ENCODE measurements at regions not wholly inside any gene's neighbourhood (a gene's known extent, or its start where the extent isn't known, plus 50 kb on each side); places are given as distances from the start of the nearest gene placed in this dataset.
"Not testable (repeated sequence)": the region's sequence is repeated elsewhere in the genome, so short reads cannot be mapped to it uniquely, and the experiment has no call there.

DNA sequence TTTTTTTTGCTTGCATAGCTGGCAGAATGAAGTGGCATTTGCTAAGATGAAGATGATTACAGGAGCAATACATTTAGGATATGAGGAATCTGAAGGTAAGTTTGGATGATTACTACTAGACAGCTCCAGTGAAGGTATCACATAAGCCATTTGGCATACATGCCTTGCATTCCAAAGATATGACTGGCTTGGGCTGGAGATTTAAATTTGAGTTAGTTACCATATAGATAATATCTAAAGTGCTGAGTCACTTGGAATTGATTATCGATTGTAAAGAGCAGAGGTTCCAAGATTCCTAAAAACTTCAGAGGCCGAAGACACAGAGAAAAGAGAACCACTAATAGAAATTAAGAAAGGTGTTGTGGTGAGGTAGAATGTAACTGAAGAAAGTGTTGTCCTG is 1026.4 kb downstream of the DSC3 start:
- no peak for DNase-seq

DNA sequence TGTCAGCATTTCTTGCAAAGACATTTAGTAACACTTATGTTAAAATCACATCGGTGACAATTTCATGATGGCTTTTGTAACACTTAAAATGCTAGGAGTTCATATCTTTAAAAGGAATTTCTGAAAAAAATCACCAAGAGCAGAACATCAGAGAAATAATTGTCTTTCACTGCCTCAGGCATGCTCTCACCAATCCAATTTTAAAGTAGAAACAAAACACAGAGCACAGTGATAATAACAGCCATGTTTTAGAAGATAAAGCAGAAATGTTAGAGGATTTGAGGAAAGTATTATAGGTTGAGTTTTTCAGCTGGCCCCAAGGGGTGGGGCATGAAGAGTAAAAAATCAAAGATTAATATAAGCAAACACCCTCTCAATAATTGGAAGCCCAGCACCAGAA is 1037.6 kb downstream of the DSC3 start:
- DNase-seq = no peak

DNA sequence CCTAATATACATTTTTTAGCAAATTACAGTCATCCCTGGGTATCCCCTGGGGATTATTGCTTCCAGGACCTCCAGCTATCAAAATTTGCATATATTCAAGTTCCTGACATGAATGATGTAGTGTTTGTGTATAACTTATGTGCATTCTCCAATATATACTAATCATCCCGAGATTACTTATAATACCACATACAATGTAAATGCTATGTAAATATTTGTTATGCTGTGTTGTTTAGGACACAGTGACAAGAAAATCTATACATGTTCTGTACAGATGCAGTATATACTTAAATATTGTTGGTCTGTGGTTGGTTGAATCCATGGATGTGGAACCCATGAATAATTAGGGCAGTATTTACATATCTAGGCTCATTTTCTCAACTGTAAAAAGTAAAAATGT is 1060.3 kb downstream of the DSC3 start:
- DNase-seq = no peak

DNA sequence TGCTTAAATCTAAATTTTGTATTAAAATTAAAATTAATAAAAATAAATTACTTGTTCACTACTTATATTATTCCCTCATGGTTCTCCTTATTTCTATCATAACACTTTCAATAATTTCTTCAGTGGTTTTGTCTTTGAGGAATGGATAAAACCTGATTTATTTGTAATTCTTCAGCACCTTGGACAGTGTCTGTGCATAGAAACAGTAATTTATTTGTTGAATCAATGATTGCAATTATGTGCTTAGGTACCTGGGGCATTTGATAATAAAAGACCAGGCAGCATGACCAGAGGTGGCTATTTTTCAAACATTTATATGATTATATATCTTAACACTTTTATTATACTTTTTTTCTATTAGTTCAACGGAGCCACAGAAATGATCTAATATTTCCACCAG is 1062.7 kb downstream of the DSC3 start:
- peak in 1 of 4 experiments; percentile 0 for DNase-seq

DNA sequence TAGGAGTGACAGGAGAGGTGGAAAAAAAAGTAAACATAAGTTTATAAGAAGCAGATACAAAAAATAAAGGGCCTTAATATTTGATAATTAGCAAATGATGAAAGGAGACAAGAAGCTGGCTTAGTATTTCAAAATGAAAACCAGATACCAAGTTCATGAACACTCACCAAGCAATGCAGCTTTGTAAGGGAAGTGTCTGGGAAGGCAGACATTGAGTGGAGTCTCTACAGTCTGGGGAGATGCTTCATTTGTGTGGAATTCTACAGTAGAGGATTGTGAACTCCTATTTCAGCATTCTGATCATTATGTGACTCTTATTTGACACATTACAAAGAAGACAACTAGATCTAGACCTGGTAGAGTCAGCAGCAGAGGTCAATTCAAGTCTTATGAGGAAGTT is 1072.7 kb downstream of the DSC3 start:
- DNase-seq = no peak

DNA sequence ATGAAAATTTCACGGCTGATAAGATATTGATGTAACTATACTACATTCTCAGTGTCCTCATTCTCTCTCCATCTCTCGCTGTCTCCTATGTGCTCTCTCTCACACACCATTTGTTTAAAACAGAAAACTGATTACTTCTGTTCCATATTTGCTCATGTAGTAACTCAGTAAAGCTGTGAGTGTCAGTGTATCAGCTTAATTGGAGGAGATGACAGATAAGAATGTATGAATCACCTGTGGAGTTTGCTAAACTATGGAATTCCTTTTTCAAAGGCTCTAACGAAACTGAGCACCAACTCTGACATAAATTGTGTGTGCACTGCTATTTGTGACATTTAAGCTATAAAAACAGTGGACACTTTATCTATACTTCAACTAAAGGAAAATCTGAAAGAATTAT is 1080.0 kb downstream of the DSC3 start:
- no peak for DNase-seq

DNA sequence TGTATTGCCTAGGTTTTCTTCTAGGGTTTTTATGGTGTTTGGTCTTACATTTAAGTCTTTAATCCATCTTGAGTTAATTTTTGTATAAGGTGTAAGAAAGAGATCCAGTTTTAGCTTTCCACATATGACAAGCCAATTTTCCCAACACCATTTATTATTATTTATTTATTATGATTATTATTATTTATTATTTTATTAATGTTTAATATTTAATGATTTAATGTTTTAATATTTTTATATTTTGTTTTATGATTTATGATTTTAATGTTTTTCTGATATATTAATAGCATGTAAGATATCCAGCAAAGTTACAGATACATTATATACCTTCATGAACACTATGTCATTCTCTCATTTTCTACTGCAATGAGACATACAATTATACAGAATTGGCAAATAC is 1082.0 kb downstream of the DSC3 start:
- DNase-seq = no peak

DNA sequence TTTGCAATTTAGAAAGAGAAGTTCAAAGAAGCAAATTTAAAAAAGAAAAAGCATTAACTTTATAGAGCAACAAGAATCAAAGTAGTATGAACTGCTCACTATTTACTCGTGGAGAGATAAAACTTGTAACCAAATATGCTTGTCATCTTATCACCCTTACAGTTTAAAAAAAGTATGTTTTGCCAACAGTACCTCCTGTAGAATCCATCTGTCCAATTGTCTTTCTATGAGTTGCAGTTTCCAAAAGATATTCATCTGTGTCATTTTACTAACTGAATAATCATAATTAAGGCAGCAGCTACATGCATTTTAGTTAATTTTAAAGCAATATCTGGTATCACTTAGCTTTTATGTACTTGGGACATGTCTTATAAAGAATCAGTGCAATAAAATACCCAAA is 1112.3 kb downstream of the DSC3 start:
- no peak for DNase-seq

DNA sequence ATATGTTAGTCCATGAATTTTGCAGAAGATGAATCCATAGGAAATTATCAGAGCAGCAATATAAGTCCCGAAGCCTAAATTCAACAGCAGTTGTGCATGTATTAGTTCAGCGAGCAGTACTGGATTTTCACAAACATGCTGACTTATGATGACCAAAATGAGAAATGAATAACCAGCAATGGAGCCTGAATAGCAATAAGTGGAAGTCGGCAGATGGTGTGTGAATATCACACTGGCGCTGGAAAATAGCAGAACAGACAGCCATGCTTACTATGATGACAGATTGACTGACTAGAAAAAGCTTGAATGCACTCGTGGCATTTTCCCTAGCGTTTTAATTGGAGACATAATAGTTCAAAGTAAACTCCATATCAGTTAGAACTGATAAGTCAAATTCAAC is 1114.5 kb downstream of the DSC3 start:
- DNase-seq = no peak

DNA sequence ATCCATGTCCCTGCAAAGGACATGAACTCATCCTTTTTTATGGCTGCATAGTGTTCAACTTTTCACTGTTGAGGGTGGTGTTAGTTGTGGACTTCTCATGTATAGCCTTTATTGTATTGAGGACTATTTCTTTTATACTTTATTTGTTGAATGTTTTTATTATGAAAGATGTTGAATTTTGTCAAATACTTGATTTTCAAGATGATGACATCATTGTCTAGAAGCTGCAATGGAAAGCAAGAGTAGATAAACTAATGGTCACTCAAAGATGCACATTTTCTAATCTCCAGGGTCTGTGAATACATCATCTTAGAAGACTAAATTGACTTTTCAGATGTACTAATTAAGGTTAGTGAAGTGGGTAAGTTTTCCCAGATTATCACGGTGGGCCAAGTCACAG is 1117.0 kb downstream of the DSC3 start:
- no peak for DNase-seq

DNA sequence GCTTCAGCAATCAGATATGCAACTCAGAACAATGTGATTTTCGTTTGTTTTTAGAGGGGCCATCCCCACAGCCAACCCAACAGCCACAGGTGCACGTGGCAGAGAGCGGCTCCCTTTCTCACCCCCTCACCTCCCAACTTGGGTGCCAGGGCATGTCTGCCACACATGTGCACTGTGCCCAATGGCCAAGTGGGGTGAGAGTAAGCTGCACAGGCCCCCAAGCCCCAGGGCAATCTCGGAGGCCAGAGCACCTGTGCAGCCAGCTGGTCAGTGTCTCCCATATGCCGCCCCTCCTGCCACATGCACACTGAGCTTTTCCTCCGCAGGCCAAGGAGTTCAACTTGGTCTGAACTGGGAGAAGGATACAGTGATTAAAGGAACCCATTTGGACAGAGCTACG is 1130.2 kb downstream of the DSC3 start:
- no peak for DNase-seq

DNA sequence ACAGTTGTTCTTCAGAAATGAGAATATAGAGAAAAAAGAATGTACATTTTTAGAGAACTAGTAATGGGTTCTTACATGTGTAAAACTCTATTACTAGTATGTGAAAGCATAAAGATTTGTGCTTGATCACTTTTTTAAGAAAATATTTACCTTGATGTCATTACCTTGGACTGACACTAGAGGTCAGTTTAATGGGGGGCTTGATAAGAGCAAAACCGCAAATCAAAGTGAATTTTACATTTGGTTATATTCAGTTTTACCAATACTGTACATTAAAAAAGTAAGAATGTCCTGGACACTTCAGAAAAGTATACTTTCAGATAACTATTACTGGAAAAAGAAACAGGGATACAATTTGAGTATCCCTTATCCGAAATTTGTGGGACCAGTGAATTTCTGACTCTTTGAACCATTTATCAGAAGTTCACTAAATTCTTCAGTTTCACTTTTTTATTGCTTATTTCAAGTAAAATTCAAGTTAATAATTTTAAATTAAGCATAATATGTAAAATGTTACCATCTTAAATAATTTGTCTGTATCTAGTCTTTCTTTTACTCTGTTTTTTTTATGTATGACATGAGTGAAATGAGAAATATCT is 1149.5 kb downstream of the DSC3 start:
- DNase-seq = peak in 1 of 4 experiments; percentile 1

DNA sequence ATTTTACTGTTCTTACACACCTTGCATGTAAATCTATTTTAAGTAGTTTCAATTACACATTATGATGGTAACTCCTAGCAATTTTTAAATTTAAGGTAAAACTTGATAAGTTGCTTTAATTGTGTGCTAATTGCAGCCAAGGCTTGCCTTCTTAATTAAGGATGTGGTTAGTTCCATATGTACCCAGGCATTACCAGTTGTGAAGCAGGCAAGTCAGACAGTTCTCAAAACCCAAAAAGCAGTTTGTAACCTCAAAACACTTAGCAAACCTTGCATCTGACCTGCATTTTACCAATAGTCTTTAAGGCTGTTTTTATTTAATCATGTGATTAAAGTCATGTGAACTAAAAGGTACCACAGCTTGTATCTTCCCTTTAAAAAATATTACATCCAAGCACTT is 1159.4 kb downstream of the DSC3 start:
- DNase-seq = no peak

DNA sequence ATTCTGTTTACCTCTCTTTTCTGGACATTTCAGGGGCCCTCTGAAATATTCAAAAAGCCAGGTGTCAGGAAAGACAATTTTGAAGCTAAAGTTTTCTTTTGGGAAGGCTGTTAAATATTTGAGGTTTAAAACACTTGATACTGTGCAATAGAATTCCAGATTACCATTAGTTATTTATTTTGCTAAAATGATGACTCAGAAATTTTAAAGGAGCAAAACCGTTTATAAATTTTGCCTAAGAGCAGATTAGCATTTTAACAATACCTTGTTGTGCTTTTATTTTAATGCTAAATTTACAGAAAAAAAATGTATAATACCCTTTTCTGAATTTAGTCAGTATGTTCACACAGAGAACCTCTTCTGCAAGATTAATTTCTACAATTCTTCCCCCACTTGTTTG is 1159.9 kb downstream of the DSC3 start:
- no peak for DNase-seq

DNA sequence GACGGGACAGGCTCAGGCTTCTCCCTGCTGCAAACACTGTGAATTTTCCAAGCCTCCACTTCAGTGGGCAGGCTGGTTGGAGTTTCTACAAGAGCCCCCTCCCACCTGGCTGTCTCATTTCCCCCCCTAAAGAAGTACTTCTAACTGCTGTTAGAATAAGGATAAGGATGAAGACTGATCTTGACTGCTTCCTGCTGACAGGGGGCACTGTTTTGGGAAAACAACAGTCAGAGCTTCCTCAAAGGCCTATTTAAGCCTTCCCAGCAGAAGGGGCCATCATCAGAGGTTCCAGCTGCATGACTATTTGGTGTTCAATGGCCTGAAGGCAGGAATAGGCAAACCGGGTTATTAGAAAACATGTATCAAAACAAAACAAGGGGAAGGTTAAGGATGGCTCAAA is 1162.8 kb downstream of the DSC3 start:
- DNase-seq = no peak

DNA sequence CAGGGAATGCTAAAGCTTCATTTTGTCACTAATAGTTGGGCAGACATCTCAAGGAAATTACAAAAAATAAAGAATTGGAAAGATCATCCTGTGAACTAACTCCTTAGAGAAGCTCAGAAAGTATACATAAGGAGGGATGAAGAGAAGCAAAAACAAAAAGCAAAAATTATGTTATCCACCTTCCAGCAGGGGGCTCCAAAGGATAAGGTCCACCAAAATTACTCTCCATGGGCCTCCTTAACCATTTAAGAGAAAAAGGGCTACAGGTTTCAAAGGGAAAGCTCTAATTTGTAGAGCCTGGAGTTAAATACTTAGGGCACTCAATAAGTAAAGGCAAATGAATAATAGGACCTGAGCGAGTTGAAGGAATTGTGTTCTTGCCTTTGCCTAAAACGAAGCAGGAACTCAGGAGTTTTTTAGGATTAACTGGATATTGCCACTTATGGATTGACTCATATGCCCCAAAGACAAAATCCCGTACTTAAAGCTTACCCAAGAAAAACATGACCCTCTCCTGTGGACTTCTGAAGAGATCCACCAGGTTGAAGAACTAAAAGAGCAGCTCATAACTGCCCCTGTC is 1167.9 kb downstream of the DSC3 start:
- DNase-seq = peak; percentile 0 to 31 (median 10)

DNA sequence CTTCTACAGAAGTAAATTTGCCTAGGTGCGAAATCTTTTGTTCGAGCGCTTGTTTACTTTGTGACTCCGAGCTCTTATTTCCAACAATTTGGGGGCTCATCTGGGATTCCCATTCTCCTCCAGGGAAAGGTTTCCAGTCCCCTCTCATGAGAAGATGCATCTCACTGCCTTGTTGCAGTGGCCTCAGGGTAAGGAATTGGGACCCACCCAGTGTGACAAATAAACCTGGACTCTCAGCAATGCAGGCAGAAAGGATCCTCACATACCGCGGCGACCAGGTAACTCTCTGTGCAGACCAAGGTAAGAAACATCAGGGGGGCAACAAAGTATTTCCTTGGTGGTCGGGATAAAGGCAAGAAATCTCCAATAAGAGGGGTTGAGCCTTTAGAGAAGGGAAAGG is 1169.3 kb downstream of the DSC3 start:
- DNase-seq = no peak

DNA sequence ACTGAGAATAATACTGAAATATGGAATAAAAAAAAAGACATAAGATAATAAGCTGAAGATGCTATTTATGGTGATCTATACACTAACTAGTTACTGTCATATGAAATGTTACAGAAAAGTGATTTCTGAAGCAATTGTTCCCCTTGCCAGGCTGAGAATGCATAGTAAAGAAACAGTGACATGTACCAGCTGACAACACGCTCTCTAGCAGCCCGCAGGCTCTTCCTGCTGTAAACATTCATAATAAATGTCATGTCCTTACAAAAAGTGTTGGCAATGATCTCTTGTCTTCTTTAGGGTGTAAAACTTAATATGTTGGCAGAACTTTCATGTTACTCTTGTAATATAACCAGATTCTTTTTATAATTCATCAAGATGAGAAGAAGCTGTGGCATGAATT is 1171.3 kb downstream of the DSC3 start:
- no peak for DNase-seq

DNA sequence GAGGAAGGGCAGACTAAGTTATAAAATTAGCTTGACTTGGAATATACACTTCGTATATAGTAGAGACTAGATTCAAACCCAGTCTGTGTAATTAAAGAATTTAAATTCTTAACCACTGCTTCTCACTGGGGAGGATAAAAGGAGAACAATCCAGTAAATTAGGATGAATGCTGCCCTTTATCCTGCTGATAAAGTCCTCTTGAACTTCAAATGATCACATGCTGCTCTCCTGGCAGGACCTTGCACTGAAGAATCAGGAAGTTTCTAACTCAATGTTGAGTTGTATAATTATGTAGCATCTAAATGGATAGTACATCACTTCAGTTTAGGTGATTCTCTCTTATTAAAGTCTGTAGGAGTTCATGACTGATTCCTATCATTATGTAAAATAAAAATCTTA is 1179.7 kb downstream of the DSC3 start:
- no peak for DNase-seq

DNA sequence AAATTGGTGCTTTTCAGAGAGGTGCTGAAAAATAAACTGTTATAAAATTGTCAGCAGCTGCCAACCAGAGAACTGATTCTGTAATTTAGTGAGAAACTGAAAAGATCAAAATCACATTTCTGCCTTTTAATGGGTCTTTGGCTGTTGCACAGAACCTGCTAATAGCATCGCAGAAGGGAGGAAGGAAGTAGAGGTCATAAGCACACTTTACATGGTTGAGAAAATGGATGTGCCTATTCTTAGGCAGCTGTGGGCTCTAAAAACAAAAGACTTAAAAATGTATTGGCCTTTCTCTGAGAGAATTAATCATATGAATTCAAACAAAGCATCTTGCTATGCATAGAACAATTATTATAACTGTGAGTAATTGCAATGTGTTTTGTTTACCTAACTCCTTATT is 1186.9 kb downstream of the DSC3 start:
- DNase-seq = no peak

DNA sequence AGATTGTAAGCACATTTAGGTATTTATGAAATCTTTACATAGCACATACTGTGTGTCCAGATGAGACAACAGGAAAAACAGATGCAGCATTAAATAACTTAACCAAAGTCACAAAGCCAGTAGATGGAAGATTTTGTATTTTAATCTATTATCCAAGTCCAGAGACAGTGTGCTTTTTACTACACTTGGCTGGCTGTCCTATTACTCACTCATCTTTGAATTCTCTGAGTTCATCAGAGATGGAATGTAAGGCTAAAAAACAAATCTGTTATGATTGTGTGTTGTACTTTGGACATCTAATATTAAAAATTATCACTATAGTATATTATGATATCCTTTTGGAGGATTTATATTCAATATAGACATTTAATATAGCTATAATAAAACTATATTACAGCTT is 1189.4 kb downstream of the DSC3 start:
- DNase-seq = no peak

DNA sequence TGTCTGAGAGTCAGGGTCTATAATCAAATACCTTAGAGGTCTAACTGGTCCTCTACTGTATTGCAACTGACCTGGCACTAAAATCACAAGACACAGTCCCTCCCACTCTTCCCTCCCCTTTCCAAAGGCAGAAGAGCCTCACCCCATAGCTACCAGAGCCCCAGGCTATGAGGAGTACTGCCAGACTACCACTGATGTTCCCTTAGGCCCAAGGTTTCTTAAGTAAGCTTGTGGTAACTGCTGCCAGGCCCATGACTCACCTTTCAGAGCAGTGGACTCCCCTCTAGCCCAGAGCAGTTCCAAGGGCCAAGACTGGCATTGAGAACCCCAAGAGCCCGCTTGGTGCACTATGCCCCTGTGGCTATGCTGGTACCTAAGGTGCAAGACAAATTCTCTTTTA is 1193.4 kb downstream of the DSC3 start:
- no peak for DNase-seq

DNA sequence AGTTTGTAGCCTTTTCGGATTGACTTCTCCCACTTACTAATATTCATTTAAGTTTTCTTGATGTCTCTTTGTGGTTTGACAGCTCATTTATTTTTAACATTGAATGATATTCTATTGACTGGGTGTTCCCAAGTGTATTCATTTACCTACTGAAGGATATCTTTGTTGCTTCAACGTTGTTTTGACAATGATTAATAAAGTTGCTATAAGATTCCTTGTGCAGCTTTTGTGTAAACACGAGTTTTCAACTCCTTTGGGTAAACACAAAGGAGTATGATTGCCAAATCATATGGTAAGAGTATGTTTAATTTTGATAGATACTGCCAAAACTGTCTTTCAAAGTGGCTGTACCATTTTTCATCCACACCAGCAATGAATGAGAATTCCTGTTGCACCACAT is 1200.9 kb downstream of the DSC3 start:
- DNase-seq = no peak

DNA sequence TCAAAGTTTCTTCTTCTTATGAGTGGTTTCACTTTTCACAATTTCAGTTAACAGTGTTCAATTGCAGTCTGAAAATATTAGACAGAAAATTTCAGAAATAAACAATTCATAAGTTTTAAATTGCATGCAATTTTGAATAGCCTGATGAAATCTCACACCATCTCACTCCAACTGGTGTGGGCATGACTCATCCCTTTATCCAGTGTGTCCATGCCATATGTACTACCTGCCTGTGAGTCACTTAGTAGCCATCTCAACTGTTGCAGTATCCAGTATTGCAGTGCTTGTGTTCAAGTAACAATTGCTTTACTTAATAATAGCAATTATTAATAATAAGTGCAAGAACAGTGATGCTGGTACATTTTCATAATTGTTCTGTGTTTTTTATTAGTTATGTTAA is 1202.5 kb downstream of the DSC3 start:
- no peak for DNase-seq

DNA sequence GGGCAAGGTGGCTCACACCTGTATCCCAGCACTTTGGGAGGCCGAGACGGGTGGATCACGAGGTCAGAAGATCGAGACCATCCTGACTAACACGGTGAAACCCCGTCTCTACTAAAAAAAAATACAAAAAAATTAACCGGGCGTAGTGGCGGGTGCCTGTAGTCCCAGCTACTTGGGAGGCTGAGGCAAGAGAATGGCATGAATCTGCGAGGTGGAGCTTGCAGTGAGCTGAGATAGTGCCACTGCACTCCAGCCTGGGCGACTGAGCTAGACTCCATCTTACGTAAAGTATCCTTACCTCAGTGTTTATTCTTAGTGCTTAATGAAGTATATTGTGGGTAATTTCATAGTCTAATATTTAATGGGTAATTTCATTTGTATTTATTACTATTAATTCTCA is 1203.6 kb downstream of the DSC3 start:
- not testable (repeated sequence) for DNase-seq

Data from suppressor macrophage (primary cell).